Natural killer cell (primary cell): ENCODE measurements at regions not wholly inside any gene's neighbourhood (a gene's known extent, or its start where the extent isn't known, plus 50 kb on each side); places are given as distances from the start of the nearest gene placed in this dataset.

Source experiments
- ATAC-seq, 3 donors: fragments of 150-1000 bp in 2 of 3; fragments of 200-7000 bp in 1 of 3; cut with Tn5 transposase; 1 replicate in 1 of 3; 2 replicates in 2 of 3; pipeline ENCODE4 v1.10.0; 2021; ENCODE audit warnings: mild to moderate bottlenecking in 2 of 3, moderate library complexity in 2 of 3
- DNase-seq, 2 donors: peaks; one replicate each; pipeline versions ENCODE4 v3.0.0 to v3.0.0-alpha.2; 2013 to 2021; ENCODE audit warnings: mixed read lengths in 1 of 2
- H3K27ac ChIP-seq: one replicate; pipeline ENCODE4 v1.5.1; 2013; ENCODE audit warnings: mild to moderate bottlenecking, low read length
- H3K27me3 ChIP-seq: one replicate; pipeline ENCODE4 v1.6.1; 2013; ENCODE audit warnings: low read length; ENCODE audit not compliant: control insufficient read depth, insufficient read depth
- H3K36me3 ChIP-seq: one replicate; pipeline ENCODE4 v1.6.1; 2013; ENCODE audit warnings: low read length; ENCODE audit not compliant: control insufficient read depth, insufficient read depth
- H3K4me1 ChIP-seq: one replicate; pipeline ENCODE4 v1.6.1; 2013; ENCODE audit warnings: low read length; ENCODE audit not compliant: control insufficient read depth, insufficient read depth
- H3K4me3 ChIP-seq: one replicate; pipeline ENCODE4 v1.5.1; 2013; ENCODE audit warnings: low read length
- H3K9me3 ChIP-seq: one replicate; pipeline ENCODE4 v1.6.1; 2013; ENCODE audit warnings: low read length; ENCODE audit not compliant: control insufficient read depth, insufficient read depth
- H3K27ac Mint-ChIP-seq, 2 donors: one replicate each; pipeline ENCODE4 v1.8.0; 2022; ENCODE audit warnings: mild to moderate bottlenecking in 2 of 2, mixed read lengths in 2 of 2, moderate library complexity in 1 of 2
- H3K27me3 Mint-ChIP-seq, 2 donors: one replicate each; pipeline ENCODE4 v1.8.0; 2022; ENCODE audit warnings: low read depth in 2 of 2, mixed read lengths in 2 of 2
- H3K36me3 Mint-ChIP-seq: one replicate; pipeline ENCODE4 v1.8.0; 2022; ENCODE audit warnings: mixed read lengths
- H3K4me1 Mint-ChIP-seq, 2 donors: one replicate each; pipeline ENCODE4 v1.8.0; 2022; ENCODE audit warnings: mixed read lengths in 2 of 2
- H3K4me3 Mint-ChIP-seq: one replicate; pipeline ENCODE4 v1.8.0; 2022; ENCODE audit warnings: mild to moderate bottlenecking, moderate library complexity, mixed read lengths
- H3K9me3 Mint-ChIP-seq, 2 donors: one replicate each; pipeline ENCODE4 v1.8.0; 2022; ENCODE audit warnings: mixed read lengths in 2 of 2
- CTCF ChIP-seq: fragments of 200-600 bp; IDR thresholded peaks from one replicate; pipeline ENCODE4 v1.8.0; 2022; ENCODE audit warnings: antibody characterized with exemption
- WGBS: methylation state at CpG from one replicate; pipeline ENCODE4 v1.1.7; 2013; ENCODE audit warnings: missing lambda C conversion rate; ENCODE audit not compliant: insufficient coverage; 5-methylcytosine and 5-hydroxymethylcytosine counted together
- intact Hi-C: fragments of 100-400 bp; cut with micrococcal nuclease; formaldehyde crosslinking; loops from one replicate; pipeline ENCODE4 v1.14.2; 2022

- intact Hi-C loops: no loop called here
- Mint-ChIP-seq H3K27me3 (no peaks in the 10 kb centered on the region), H3K4me1 (no peaks in the 10 kb centered on the region), H3K9me3 (peaks cover 0 to 14% of the 10 kb centered on the region in 2 donors), H3K27ac (no peak overlapping the region), H3K4me3 (no peak overlapping the region), H3K36me3 (no peaks in the 10 kb centered on the region)
- Histone ChIP-seq H3K27ac (no peak overlapping the region), H3K27me3 (no peaks in the 10 kb centered on the region), H3K4me3 (no peak overlapping the region), H3K4me1 (no peaks in the 10 kb centered on the region), H3K36me3 (no peaks in the 10 kb centered on the region), H3K9me3 (no peaks in the 10 kb centered on the region)
- TF ChIP-seq CTCF: no peak
- no peak for ATAC-seq
- DNase-seq: no peak
Observed at GRCh38 chr3:26271848-26272247, 350.7 kb upstream of the LRRC3B start.

GRCh38 chr3:26273196-26273595, 349.4 kb upstream of the LRRC3B start:
- Mint-ChIP-seq H3K27me3 (no peaks in the 10 kb centered on the region), H3K9me3 (peaks cover 0 to 14% of the 10 kb centered on the region in 2 donors), H3K4me3 (no peak overlapping the region), H3K36me3 (no peaks in the 10 kb centered on the region), H3K4me1 (no peaks in the 10 kb centered on the region), H3K27ac (no peak overlapping the region)
- Histone ChIP-seq H3K9me3 (no peaks in the 10 kb centered on the region), H3K27ac (no peak overlapping the region), H3K4me3 (no peak overlapping the region), H3K27me3 (no peaks in the 10 kb centered on the region), H3K4me1 (no peaks in the 10 kb centered on the region), H3K36me3 (no peaks in the 10 kb centered on the region)
- ATAC-seq (no peak), DNase-seq (no peak)
- no peak for TF ChIP-seq CTCF
- intact Hi-C loops: no loop called here

- WGBS: 100% methylated on average over 1 of the region's 1 CpG
- Histone ChIP-seq H3K27me3 (no peaks in the 10 kb centered on the region), H3K4me1 (no peaks in the 10 kb centered on the region), H3K9me3 (peaks cover 4% of the 10 kb centered on the region), H3K4me3 (no peak overlapping the region), H3K27ac (no peak overlapping the region), H3K36me3 (no peaks in the 10 kb centered on the region)
- ATAC-seq: no peak
- TF ChIP-seq CTCF: no peak
- Mint-ChIP-seq H3K9me3 (peaks cover 17 to 34% of the 10 kb centered on the region in 2 donors), H3K4me1 (no peaks in the 10 kb centered on the region), H3K4me3 (no peak overlapping the region), H3K27me3 (no peaks in the 10 kb centered on the region), H3K27ac (no peak overlapping the region), H3K36me3 (peaks cover 6% of the 10 kb centered on the region)
- intact Hi-C loops: no loop called here
- no peak for DNase-seq
Observed at GRCh38 chr3:26279091-26279490, 343.5 kb upstream of the LRRC3B start.

- no peak for ATAC-seq
- intact Hi-C loops: no loop called here
- peaks cover 17 to 37% of the 10 kb centered on the region in 2 donors for H3K9me3 Mint-ChIP-seq
Observed at GRCh38 chr3:26280517-26280916, 342.1 kb upstream of the LRRC3B start.

More at GRCh38 chr3:26280517-26280916, 342.1 kb upstream of the LRRC3B start:
- Mint-ChIP-seq H3K27ac (no peak overlapping the region), H3K4me3 (no peak overlapping the region), H3K27me3 (no peaks in the 10 kb centered on the region), H3K4me1 (no peaks in the 10 kb centered on the region), H3K36me3 (peaks cover 14% of the 10 kb centered on the region)
- H3K4me3 ChIP-seq: no peak overlapping the region
- no peaks in the 10 kb centered on the region for H3K4me1 ChIP-seq
- no peak for TF ChIP-seq CTCF
- 78% methylated on average over 2 of the region's 2 CpGs for WGBS
- H3K36me3 ChIP-seq: no peaks in the 10 kb centered on the region
- no peak overlapping the region for H3K27ac ChIP-seq
- no peak for DNase-seq
- H3K9me3 ChIP-seq: peaks cover 8% of the 10 kb centered on the region
- H3K27me3 ChIP-seq: no peaks in the 10 kb centered on the region
